ENCODE measurements at regions not wholly inside any gene's neighbourhood (a gene's known extent, or its start where the extent isn't known, plus 50 kb on each side); places are given as distances from the start of the nearest gene placed in this dataset.

- 69% methylated on average over 20 of the region's 31 CpGs for WGBS (ENCODE audit: insufficient coverage)
- H3K27ac ChIP-seq (ENCODE audit: low read depth, low read length) = no peak overlapping the region
- no peaks in the 10 kb centered on the region for H3K27me3 ChIP-seq (ENCODE audit: control insufficient read depth, insufficient read depth, low read length)
- no peak overlapping the region for H3K4me3 ChIP-seq (ENCODE audit: low read depth, low read length)
- DNase-seq (ENCODE audit: low read depth in 4 of 6, low spot score in 6 of 6) = no peak
- no peaks in the 10 kb centered on the region for H3K4me1 ChIP-seq (ENCODE audit: control insufficient read depth, insufficient read depth, low read length)
- H3K9me3 ChIP-seq (ENCODE audit: control insufficient read depth, insufficient read depth, low read length) = no peaks in the 10 kb centered on the region
- H3K36me3 ChIP-seq (ENCODE audit: control insufficient read depth, insufficient read depth, low read length) = no peaks in the 10 kb centered on the region
These were observed 1366.8 kb upstream of the TMEM132C start for GRCh38 chr12:126899926-126900792.

GRCh38 chr12:126903027-126903876 is 1363.7 kb upstream of the TMEM132C start:
- WGBS (ENCODE audit: insufficient coverage) = 100% methylated on average over 2 of the region's 9 CpGs
- H3K27me3 ChIP-seq (ENCODE audit: control insufficient read depth, insufficient read depth, low read length) = no peaks in the 10 kb centered on the region
- no peak overlapping the region for H3K27ac ChIP-seq (ENCODE audit: low read depth, low read length)
- no peaks in the 10 kb centered on the region for H3K36me3 ChIP-seq (ENCODE audit: control insufficient read depth, insufficient read depth, low read length)
- H3K4me1 ChIP-seq (ENCODE audit: control insufficient read depth, insufficient read depth, low read length) = no peaks in the 10 kb centered on the region
- H3K9me3 ChIP-seq (ENCODE audit: control insufficient read depth, insufficient read depth, low read length) = no peaks in the 10 kb centered on the region
- H3K4me3 ChIP-seq (ENCODE audit: low read depth, low read length) = no peak overlapping the region
- no peak for DNase-seq (ENCODE audit: low read depth in 4 of 6, low spot score in 6 of 6)

- H3K27ac ChIP-seq (ENCODE audit: low read depth, low read length) = no peak overlapping the region
- no peak overlapping the region for H3K4me3 ChIP-seq (ENCODE audit: low read depth, low read length)
- 93% methylated on average over 2 of the region's 2 CpGs for WGBS (ENCODE audit: insufficient coverage)
- no peaks in the 10 kb centered on the region for H3K4me1 ChIP-seq (ENCODE audit: control insufficient read depth, insufficient read depth, low read length)
- no peaks in the 10 kb centered on the region for H3K27me3 ChIP-seq (ENCODE audit: control insufficient read depth, insufficient read depth, low read length)
- DNase-seq (ENCODE audit: low read depth in 4 of 6, low spot score in 6 of 6) = no peak
- H3K9me3 ChIP-seq (ENCODE audit: control insufficient read depth, insufficient read depth, low read length) = no peaks in the 10 kb centered on the region
- H3K36me3 ChIP-seq (ENCODE audit: control insufficient read depth, insufficient read depth, low read length) = no peaks in the 10 kb centered on the region
These were observed 1361.2 kb upstream of the TMEM132C start for GRCh38 chr12:126905752-126906151.

- Histone ChIP-seq H3K4me3 (ENCODE audit: low read depth, low read length) (no peak overlapping the region), H3K36me3 (ENCODE audit: control insufficient read depth, insufficient read depth, low read length) (no peaks in the 10 kb centered on the region), H3K27me3 (ENCODE audit: control insufficient read depth, insufficient read depth, low read length) (no peaks in the 10 kb centered on the region), H3K4me1 (ENCODE audit: control insufficient read depth, insufficient read depth, low read length) (no peaks in the 10 kb centered on the region), H3K9me3 (ENCODE audit: control insufficient read depth, insufficient read depth, low read length) (no peaks in the 10 kb centered on the region), H3K27ac (ENCODE audit: low read depth, low read length) (no peak overlapping the region)
- DNase-seq (ENCODE audit: low read depth in 4 of 6, low spot score in 6 of 6) = no peak
- WGBS (ENCODE audit: insufficient coverage) = 58% methylated on average over 3 of the region's 6 CpGs
These were observed 1358.8 kb upstream of the TMEM132C start for GRCh38 chr12:126907900-126908764.

- H3K36me3 ChIP-seq (ENCODE audit: control insufficient read depth, insufficient read depth, low read length) = no peaks in the 10 kb centered on the region
- WGBS (ENCODE audit: insufficient coverage) = 88% methylated on average over 1 of the region's 3 CpGs
- H3K4me3 ChIP-seq (ENCODE audit: low read depth, low read length) = no peak overlapping the region
- H3K4me1 ChIP-seq (ENCODE audit: control insufficient read depth, insufficient read depth, low read length) = no peaks in the 10 kb centered on the region
- no peak overlapping the region for H3K27ac ChIP-seq (ENCODE audit: low read depth, low read length)
- DNase-seq (ENCODE audit: low read depth in 4 of 6, low spot score in 6 of 6) = no peak
- H3K9me3 ChIP-seq (ENCODE audit: control insufficient read depth, insufficient read depth, low read length) = no peaks in the 10 kb centered on the region
- no peaks in the 10 kb centered on the region for H3K27me3 ChIP-seq (ENCODE audit: control insufficient read depth, insufficient read depth, low read length)
These were observed 1358.2 kb upstream of the TMEM132C start for GRCh38 chr12:126908765-126909142.

GRCh38 chr12:126910570-126910969 is 1356.4 kb upstream of the TMEM132C start:
- no peaks in the 10 kb centered on the region for H3K27me3 ChIP-seq (ENCODE audit: control insufficient read depth, insufficient read depth, low read length)
- H3K36me3 ChIP-seq (ENCODE audit: control insufficient read depth, insufficient read depth, low read length) = no peaks in the 10 kb centered on the region
- H3K9me3 ChIP-seq (ENCODE audit: control insufficient read depth, insufficient read depth, low read length) = no peaks in the 10 kb centered on the region
- no peak overlapping the region for H3K27ac ChIP-seq (ENCODE audit: low read depth, low read length)
- DNase-seq (ENCODE audit: low read depth in 4 of 6, low spot score in 6 of 6) = no peak
- no peaks in the 10 kb centered on the region for H3K4me1 ChIP-seq (ENCODE audit: control insufficient read depth, insufficient read depth, low read length)
- 82% methylated on average over 4 of the region's 7 CpGs for WGBS (ENCODE audit: insufficient coverage)
- H3K4me3 ChIP-seq (ENCODE audit: low read depth, low read length) = no peak overlapping the region

- 100% methylated on average over 3 of the region's 6 CpGs for WGBS (ENCODE audit: insufficient coverage)
- Histone ChIP-seq H3K4me1 (ENCODE audit: control insufficient read depth, insufficient read depth, low read length) (no peaks in the 10 kb centered on the region), H3K9me3 (ENCODE audit: control insufficient read depth, insufficient read depth, low read length) (no peaks in the 10 kb centered on the region), H3K36me3 (ENCODE audit: control insufficient read depth, insufficient read depth, low read length) (no peaks in the 10 kb centered on the region), H3K4me3 (ENCODE audit: low read depth, low read length) (no peak overlapping the region), H3K27ac (ENCODE audit: low read depth, low read length) (no peak overlapping the region), H3K27me3 (ENCODE audit: control insufficient read depth, insufficient read depth, low read length) (no peaks in the 10 kb centered on the region)
- no peak for DNase-seq (ENCODE audit: low read depth in 4 of 6, low spot score in 6 of 6)
These were observed 1354.9 kb upstream of the TMEM132C start for GRCh38 chr12:126912111-126912510.

- WGBS (ENCODE audit: insufficient coverage) = 76% methylated on average over 3 of the region's 5 CpGs
- Histone ChIP-seq H3K27me3 (ENCODE audit: control insufficient read depth, insufficient read depth, low read length) (no peaks in the 10 kb centered on the region), H3K4me3 (ENCODE audit: low read depth, low read length) (no peak overlapping the region), H3K9me3 (ENCODE audit: control insufficient read depth, insufficient read depth, low read length) (no peaks in the 10 kb centered on the region), H3K4me1 (ENCODE audit: control insufficient read depth, insufficient read depth, low read length) (no peaks in the 10 kb centered on the region), H3K36me3 (ENCODE audit: control insufficient read depth, insufficient read depth, low read length) (no peaks in the 10 kb centered on the region), H3K27ac (ENCODE audit: low read depth, low read length) (no peak overlapping the region)
- no peak for DNase-seq (ENCODE audit: low read depth in 4 of 6, low spot score in 6 of 6)
These were observed 1352.7 kb upstream of the TMEM132C start for GRCh38 chr12:126914170-126914793.

GRCh38 chr12:126915309-126915708 is 1351.7 kb upstream of the TMEM132C start:
- no peaks in the 10 kb centered on the region for H3K36me3 ChIP-seq (ENCODE audit: control insufficient read depth, insufficient read depth, low read length)
- H3K9me3 ChIP-seq (ENCODE audit: control insufficient read depth, insufficient read depth, low read length) = no peaks in the 10 kb centered on the region
- WGBS (ENCODE audit: insufficient coverage) = 43% methylated on average over 2 of the region's 6 CpGs
- DNase-seq (ENCODE audit: low read depth in 4 of 6, low spot score in 6 of 6) = no peak
- no peak overlapping the region for H3K4me3 ChIP-seq (ENCODE audit: low read depth, low read length)
- H3K27me3 ChIP-seq (ENCODE audit: control insufficient read depth, insufficient read depth, low read length) = no peaks in the 10 kb centered on the region
- H3K4me1 ChIP-seq (ENCODE audit: control insufficient read depth, insufficient read depth, low read length) = no peaks in the 10 kb centered on the region
- no peak overlapping the region for H3K27ac ChIP-seq (ENCODE audit: low read depth, low read length)

Data from spinal cord (tissue), 9 donors.